HG03520 (cell line): ENCODE measurements at regions not wholly inside any gene's neighbourhood (a gene's known extent, or its start where the extent isn't known, plus 50 kb on each side); places are given as distances from the start of the nearest gene placed in this dataset.

Experiments used
- ATAC-seq: cut with Tn5 transposase; IDR thresholded peaks from one replicate; pipeline ENCODE4 v1.9.1; 2021; ENCODE audit warnings: mild to moderate bottlenecking, moderate library complexity; ENCODE audit not compliant: unreplicated experiment

DNA sequence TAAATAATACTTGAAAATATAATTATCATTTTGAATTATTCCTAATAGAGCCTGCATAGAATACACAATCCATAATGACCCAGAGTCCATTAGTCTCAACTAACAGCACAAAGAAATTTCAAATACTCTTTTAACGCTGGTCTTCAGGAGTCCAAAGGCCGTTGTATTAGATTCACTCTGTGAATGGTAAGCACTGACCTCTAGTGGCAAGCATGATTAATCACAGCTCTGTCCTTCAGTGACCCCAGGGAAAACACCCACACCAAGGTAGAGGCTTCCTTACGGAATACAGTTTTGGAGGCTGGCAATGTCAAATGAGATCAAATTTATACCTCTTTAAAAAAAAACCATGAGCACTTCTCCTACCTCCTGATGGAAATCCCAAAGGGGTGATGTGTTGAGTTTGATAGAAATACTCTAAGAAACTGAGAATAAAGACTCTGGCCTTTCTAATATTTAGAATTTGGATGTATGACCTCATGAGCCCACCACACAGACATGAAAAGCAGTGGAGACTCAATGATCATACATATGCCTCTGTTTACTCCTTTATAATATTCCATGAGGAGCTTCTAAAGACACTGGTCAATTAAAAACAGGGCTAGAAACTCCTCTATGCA, 147.2 kb upstream of the DKK2 start:
- ATAC-seq, result peak; percentile 99

DNA sequence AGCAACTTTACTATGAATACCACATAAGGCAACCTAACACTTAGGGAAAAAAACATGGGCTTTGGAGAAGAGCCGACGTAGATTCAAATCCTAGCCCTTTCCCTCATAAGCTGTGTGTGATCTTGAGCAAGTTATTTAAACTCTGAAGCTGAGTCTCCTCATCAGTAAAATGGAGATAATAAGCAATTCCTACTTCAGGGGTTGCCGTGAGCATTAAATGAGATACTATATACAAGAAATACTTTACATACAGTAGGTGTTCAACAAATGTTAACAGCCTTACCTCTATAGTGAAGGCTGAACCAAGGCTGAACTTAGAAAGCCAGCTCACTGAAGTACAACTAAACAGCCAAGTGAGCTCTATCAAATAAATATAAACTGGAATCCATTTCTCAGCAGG, 146.2 kb upstream of the DKK2 start:
- no peak for ATAC-seq

DNA sequence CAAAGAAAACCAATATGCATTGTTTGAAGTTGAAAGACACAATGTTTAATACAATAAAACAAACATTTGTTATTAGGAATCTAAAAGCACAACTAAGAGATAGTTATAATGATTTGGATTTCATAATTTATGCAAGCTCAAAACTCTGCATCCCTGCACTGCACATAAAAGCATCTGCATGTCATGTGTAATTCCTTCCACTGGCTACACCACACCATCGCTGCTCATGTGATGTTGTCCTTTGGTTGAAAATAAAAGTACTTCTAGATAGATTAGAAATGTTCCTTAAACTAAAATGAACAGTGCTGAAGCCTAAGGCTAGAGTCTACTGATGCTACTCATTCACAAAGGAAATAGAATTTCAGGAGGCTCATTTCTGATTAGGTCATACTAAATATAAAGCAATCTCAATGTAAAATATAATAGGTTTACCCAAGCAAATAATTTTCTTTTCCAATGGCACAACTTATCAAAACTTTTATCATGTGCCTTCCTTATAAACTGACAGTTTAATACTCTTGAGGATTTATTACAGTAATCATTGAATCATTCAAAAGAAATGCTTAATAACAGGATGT, 130.8 kb upstream of the DKK2 start:
- ATAC-seq, result no peak

DNA sequence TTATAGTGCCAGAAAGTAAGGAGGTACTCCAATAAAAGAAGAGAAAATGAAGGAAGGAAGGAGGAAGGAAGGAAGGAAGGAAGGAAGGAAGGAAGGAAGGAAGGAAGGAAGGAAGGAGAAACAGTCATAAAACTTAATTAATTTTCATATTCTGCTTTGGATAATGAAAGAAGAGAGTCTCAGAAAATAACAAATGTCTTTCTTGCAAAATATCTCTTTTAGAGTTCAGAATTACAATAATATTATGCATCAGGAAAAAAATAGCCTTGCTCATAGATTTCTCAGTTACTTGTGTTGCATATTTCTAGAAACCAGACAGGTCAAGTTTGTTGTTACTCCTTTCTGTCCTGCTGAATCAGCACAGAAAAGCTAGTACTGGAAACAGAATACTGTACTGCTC, 130.1 kb upstream of the DKK2 start:
- ATAC-seq, result no peak

DNA sequence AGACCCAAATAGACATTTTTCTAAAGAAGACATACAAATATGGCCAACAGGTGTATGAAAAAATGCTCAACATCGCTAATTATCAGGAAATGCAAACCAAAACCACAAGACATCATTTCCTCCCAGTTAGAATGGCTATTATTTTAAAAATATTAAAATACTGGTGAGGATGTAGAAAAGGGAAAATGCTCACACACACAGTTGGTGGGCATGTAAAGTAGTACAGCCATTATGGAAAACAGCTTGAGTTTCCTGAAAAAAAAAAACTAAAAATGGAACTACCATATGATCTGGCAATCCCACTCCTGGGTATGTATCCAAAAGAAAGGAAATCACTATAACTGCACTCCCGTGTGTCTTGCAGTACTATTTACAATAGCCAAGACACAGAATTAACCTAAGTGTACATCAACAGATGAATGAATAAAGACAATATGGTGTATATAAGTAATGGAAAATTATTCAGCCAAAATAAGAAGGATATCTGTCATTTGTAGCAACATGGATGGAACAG, 128.9 kb upstream of the DKK2 start:
- ATAC-seq, result no peak

DNA sequence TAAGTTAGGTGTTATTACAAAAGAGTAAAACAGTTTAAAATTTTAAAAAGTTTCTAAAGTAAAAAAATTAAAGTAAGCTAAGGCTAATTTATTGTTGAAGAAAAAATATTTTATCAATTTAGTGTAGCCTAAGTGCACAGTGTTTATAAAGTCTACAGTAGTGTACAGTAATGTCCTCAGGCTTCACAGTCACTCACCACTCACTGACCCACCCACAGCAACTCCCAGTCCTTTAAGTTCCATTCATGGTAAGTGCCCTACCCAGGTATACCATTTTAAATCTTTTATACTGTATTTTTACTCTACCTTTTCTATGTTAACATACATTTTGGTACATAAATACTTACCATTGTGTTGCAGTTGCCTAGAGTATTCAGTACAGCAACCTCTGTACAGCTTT, 120.3 kb upstream of the DKK2 start:
- ATAC-seq, result no peak

DNA sequence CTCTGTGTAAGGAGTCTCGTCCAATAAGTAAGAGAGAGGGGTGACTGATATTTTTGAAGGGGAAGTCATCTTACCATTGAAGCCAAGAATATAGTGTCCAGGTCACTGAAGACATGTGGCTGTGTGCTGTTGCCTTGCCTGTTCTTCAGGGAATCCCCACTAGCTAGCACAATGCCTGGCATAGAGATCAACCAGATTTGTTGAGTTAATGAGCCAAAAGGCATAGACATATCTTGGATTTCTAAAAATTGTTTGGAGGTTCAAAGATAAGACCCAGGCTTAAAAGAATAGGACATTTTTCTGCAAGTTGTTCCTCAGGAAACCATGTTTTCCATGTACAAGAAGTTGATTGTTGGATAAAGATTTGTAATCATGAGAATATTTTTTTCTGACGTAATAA, 119.3 kb upstream of the DKK2 start:
- ATAC-seq, result no peak

DNA sequence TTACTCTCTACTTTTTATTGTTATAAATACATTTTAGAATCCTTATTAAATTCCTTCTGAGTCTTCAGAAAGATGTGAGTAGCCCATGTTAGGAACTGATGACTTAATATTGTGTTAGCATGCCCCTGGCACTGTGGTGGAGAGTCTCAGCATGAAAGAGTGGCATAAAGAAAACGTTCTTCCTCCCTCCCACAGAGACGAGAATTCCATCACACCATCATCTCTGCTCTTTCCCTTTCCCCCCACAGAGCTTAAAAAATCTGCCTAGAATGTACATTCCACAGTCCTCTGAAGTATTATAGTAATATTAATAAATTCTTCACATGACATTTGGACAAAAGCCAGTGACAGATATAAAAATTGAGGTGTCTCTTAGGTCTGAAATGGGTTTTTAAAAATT, 117.8 kb upstream of the DKK2 start:
- no peak for ATAC-seq

DNA sequence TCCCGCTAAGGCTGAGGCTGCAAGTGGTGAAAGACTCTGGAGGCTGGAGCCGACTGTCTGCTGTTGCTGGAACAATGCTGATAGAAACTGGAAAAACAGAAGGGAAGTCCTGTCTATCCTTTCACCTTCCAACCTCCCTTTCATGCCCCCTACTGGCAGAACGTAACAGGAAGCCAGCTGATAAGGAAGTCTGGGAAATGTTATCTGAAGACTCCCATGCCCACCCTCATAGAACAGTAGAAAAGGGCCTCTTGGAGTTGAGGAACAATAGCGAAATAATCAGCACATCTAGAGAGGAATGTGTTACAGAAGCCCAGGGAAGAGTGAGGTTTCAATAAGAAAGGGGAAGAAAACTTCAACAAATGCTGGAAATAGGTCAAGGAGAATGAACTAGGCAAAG, 117.1 kb upstream of the DKK2 start:
- ATAC-seq, result no peak

DNA sequence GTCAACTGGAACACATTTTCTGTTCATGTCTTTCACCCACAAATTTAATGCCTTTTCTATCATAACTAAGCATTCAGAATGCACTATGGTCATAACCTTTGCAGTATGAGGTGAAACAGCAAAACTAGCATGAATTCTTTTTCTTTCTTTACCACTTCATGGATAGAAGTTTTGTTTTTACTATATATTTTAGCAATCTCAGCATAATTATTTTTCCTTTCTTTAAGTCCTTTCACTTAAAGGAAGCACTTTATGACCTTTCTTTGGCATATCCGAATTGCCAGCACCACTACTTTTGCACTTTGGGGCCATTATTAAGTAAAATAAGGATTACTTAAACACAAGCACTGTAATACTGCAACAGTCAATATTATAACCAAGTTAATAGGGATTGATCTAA, 115.1 kb upstream of the DKK2 start:
- no peak for ATAC-seq

DNA sequence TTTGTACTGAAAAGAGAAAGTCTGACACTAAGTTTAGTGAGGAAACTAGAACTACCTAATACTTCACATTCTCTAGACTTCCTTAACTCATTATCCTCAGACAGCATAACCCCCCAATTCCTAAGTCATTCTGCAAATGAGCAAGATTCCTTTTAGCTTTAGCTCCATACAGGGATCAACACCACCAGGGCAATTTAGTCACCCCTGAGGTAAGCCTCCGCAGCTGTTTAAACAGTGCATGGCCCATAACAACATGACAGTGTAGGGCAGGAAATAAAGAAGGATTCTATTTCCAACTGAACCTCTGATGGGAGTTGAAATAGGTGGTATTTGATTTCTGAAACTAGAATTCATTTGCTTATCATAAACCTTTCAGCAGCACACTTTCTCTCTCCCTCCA, 112.8 kb upstream of the DKK2 start:
- ATAC-seq, result no peak

DNA sequence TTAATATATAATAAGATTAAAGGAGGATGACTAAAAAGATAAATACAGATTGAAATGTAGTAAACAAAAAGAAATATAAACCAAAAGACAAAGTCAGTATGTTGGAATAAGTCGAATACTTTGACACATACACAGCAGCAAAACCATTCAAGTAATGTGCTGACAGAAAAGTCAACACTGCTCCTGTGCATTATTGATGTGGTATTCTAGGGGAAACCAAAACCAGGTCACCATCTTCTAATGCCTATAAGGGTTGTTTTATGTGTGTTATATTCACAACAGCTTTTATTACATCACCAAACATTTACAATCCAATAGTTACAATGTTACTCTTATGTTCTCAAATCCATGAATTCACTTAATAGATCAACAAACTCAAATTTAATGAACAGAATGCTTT, 111.8 kb upstream of the DKK2 start:
- ATAC-seq, result no peak

DNA sequence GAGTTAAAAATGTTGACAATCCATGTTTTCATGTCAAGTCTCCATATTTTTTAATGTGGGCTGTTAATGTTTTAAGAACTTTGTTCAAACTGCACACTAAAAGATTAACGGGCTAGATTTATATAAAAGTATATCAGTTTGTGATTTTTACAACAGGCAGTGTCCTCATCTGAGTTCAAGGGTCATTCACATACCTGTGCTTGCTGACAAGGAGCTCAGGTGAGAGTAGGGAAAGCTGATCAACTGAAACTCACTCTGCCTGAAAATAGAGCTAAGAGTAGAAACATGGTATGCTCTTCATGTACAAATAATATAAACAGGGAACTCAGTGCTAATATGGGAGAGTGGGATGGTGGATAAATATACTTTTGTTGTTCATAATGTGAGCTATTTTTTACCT, 102.3 kb upstream of the DKK2 start:
- no peak for ATAC-seq

DNA sequence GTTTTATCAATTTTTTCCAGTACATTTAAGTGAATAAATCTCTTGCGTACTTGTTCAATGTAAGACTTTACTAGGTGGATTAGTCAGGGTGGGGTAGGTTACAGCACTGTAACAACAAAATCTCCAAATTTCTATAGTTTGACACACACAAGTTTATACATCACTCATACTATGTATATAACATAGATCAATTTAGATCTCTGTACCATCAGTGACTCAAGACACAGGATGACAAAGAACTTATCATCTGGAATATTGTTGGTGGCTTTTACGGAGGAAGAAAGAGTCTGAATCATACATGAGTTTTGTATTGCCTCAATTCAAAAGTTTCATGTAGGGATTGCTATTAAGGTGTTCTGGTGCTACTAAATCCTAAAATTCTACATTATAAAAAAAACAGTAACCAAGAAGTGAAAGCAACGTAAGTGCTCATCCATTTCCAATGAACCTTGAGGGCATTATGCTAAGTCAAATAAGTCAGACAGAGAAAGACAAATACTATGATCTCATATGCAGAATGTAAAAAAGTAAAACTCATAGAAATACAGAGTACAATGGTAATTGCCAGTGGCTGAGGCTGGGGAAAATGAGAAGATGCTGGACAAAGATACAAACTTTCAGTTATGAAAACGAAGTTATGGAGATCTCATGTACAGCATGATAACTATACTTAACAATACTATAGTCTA, 98.0 kb upstream of the DKK2 start:
- ATAC-seq, result no peak

DNA sequence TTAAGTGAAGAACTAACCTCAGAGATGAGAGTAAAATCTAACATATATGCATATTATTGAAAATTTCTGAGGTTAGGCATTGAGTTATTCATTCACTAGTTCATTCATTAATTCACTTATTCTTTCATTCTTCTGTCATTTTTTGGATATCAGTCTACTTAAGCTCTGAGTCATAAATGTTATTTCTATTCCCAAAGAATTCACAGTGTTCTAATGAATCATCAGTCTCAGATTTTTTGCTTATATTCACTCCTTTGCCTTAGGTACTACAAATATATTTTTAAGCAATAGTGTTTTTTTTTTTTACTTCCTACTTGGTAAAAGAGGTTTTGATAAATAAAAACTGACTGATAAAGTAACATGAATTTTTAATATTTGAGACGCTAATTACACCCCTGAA, 95.2 kb upstream of the DKK2 start:
- no peak for ATAC-seq

DNA sequence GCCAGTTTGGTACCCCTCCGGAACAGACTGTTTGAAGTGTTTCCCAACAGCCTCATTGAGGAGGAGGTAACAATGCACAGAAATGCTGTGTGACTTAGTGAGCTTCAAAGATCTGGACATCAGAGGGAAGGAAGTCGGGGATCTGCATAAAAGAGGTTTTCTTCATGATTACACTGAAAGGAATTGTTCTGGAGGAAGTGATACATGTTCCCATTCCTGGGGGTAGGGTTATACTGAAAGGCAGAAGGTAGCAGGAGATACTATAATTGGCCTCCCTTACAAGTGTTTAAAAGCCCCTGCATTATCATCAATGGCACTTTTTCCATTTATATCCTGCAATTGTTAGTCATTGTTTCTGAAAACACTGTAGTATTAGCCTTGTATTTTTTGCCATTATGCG, 94.0 kb upstream of the DKK2 start:
- ATAC-seq, result no peak

DNA sequence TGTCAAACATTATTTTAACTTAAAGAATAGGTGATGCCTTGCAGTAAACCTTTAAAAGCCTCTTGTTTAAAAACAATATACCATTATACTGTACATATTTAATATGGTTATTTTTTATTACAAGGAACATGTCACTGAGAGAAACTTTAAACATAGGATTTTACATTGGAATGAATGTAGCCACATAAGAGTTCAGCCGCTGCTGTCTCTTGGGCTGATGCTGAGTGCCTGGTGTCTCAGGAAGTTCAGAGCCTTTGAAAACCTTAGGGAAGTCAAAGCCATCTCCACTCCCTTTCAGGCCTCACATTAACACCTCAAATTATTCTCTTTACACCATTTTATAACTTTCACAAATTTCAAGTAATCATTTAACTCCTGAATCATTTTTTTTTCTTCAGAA, 93.5 kb upstream of the DKK2 start:
- no peak for ATAC-seq

DNA sequence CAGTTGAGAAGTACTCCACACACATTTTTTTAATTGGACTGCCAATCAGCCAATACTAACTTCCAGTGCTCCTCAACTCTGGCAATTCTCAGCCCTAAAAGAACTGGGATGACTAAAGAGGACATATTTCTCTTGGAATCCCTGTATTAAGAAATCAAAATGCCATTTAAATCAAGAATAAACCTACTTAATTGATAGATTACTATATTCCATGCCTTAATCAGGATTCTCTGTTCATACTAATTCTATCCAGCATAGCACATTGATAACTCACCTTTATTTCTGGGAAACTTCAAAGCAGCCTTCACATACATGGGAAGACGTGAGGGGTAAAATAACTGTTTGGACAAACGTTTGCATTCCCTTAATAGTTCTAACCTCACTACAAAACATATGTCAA, 93.0 kb upstream of the DKK2 start:
- no peak for ATAC-seq

DNA sequence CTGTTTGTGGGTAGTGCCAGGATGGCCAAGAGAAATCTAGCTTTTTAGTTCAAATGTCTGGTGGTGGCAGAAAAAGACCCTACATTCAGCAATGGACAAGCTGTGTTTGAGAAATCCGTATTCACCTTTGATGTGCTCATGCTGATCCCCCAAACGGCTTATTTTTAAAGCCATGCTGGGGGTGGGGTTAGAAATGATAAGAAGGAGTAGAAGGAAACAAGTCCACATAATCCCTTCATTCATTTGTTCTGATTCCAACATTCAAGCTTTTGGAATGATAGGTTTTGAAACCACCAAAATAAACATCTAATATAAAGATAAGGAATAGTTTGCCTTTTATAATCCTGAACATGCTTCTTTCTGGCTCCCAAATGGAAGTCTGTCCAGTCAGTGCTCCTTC, 92.0 kb upstream of the DKK2 start:
- ATAC-seq, result no peak

DNA sequence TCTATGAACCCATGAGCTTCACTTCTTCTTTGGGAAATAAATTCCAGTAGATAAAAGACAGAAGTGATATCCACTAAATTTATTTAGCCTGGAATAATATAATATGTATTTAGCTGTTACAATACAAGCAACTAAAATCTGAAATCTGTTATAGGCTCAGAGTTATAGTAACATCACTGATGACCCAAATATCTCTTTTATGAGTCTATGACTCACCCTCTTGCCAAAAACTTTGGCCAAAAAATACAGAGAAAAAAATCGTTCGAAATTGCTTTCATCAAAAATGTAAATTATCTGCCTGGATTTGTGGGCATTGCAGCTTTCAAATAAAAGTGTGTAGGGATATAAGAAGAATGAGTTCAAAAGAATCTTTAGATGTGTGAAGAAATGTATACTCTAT, 89.4 kb upstream of the DKK2 start:
- no peak for ATAC-seq

DNA sequence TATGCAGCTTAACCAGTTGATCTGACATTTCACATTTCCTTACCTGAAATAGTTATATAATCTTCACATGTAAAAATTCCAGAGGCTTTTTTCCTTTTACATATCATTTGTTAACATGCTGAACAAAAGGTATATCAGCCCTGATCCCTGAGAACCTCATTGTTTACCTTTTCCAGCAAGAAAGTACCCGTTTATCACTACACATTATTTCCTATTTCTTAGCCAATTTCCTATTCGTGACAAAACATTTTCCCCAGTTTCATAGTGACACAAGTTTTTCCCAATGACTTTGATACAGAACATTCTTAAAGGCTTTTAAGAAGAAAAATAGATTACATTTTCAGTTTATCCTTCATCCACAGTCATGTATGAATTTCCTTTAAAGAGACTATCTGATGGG, 86.6 kb upstream of the DKK2 start:
- no peak for ATAC-seq

DNA sequence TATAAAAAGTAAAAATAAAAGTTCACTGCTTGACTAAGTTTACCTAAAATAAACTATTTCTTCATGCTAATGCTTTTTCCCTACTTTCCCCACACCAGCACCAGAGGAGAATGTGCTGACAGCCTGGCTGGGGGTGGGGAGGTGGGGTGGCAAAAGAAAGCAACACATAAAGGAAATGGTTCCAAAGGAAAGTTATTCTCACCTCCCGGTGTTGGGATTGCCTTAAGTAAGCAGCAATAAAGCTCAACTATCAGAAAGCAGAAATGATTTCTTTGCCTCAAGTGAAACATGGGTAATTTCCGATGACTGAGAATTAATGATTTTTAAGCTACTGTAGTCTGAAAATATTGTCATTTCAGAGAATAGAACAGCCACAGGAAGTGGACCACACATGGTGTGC, 84.5 kb upstream of the DKK2 start:
- ATAC-seq, result no peak

DNA sequence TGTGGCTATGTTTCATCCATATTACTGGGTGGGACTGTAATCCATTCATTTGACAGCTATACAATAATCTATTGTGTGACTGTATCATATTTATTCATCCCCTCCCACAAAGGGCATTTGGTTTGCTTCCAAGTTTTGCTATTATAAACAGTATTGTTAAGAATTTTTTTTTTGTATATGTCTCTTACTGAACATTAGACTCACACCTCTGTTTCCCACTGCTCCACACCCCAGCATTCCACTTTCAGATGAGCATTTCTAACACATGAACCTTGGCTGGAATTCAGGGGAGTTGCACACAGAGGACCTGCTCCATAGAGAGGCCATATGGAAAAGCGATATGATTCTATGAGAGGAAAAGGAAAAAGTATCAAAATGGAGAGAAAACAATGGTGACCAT, 81.6 kb upstream of the DKK2 start:
- no peak for ATAC-seq
